ENCODE measurements at regions not wholly inside any gene's neighbourhood (a gene's known extent, or its start where the extent isn't known, plus 50 kb on each side); places are given as distances from the start of the nearest gene placed in this dataset.

GRCh38 chr7:113486548-113486947 lies 368.2 kb upstream of the SMIM30 start:
- in situ Hi-C loops (cut with MboI; ENCODE audit: low sequenced_read_pairs), result no loop called here

GRCh38 chr7:113483657-113484056 lies 365.3 kb upstream of the SMIM30 start:
- in situ Hi-C loops (cut with MboI; ENCODE audit: low sequenced_read_pairs), result no loop called here

DNA sequence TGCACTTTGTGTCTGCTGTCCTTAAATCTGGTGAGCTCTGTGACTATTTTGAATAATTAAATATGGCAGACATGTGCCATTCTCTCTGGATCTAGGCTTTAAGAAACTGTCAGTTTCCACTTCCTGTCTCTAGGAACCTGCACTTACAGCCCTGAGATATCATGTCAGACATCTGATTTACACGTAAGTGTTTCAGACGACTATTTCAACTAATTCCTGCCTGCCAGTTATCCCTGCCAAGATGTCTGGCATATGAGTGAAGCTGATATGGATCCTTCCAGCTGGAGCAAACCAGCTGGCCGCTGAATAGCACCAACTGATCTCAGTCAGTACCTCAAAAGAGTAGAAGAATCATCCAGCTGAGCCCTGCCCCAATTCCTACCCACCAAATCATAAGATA lies 362.2 kb upstream of the SMIM30 start:
- in situ Hi-C loops (cut with MboI; ENCODE audit: low sequenced_read_pairs), result no loop called here

DNA sequence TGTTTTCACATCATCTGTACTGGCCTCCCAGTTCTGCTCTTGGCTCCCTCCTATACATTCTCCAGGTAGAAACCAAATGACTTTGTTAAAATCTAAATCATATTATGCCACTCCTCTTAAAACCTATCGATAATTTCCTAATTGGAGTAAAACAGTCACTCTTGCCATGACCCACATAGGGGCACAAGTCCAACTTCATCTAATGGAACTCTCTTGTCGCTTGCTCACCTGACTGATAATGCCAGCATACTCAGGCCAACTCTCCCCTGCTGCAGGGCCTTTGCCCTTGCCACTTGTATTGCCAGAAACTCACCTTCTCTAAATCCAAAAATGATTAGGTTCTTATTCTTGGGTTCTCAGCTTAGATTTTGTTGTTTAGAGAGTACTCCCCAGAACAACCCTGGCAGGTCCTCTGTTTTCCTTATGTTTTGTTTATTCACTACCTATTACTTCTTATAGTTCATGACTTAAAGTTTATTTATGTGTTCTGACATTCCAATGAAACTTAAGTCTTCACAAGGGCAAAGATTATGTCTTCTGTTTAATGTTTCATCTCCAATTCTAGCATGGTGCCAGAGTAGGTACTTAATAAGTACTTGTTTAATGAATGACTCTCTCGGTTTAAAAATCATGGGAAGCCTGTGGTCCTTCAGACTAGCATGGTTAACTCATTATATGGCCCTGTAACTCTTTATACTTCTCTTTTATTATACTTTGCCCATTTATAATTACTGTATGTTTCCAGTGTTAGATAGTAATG lies 345.9 kb upstream of the SMIM30 start:
- in situ Hi-C loops (cut with MboI; ENCODE audit: low sequenced_read_pairs), result no loop called here

DNA sequence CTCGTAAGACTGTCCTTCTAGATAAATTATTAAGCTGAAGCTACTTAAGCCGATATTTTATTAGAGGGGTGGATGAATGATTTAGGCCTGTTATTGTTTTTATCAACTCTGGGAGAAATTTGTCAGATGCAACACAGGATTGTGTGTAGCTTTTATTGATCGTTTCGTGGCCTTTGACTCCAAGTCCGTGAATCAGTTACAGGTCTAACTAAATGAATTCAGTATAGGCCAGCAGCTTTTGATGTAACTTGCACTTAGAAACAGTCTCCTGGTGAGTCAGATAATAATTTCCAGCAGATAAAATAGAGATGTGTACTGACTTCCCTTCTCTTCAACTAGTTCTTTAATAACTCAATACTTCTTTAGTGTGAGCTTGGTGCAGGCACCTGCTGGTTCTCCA lies 341.7 kb upstream of the SMIM30 start:
- in situ Hi-C loops (cut with MboI; ENCODE audit: low sequenced_read_pairs), result no loop called here

DNA sequence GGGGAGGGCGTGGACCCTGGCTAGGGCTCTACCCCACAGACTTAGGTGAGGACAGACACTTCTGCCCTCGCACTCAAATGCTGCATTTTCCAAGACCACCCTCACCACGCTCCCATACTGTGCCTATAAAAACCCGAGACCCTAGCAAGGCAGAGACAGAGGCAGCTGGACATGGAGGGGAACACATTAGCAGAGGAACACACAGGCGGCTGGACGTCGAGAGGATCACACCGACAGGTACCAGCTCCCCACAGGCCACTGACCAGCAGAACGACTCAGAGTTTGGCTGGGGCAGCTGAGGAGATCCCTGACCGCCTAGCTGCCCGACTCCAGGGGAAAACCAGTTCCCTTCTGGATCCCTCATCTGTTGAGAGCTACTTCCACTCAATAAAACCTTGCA lies 338.2 kb upstream of the SMIM30 start:
- in situ Hi-C loops (cut with MboI; ENCODE audit: low sequenced_read_pairs), result no loop called here

DNA sequence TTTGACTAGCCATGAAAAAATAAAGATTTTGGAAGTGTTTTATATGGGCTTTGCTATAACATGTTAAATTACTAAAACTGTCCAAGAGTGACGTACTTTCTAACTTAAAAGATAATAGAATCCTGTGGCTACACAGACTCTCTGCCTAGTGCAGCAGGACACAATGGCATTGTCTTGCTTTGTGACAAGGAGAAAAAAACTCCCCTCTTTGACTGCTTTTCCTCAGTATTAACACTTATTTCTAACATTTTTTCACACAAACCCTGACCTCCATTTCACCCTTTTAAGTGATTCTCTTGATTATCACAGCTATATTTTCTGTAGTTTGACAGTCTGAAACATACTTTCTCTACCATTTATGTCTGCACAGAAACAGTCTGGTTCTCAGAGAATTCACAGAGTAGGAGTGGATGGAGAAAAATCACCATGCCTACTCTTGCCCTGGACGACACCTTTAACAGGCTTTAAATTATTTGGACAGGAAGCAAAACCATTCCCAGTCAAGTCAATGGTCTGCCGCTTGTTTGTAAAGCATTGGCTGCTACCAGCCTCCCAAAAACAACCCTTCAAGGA lies 336.3 kb upstream of the SMIM30 start:
- in situ Hi-C loops (cut with MboI; ENCODE audit: low sequenced_read_pairs), result no loop called here

- in situ Hi-C loops (cut with MboI; ENCODE audit: low sequenced_read_pairs), result no loop called here
Observed at GRCh38 chr7:113452245-113452644, 333.9 kb upstream of the SMIM30 start.

DNA sequence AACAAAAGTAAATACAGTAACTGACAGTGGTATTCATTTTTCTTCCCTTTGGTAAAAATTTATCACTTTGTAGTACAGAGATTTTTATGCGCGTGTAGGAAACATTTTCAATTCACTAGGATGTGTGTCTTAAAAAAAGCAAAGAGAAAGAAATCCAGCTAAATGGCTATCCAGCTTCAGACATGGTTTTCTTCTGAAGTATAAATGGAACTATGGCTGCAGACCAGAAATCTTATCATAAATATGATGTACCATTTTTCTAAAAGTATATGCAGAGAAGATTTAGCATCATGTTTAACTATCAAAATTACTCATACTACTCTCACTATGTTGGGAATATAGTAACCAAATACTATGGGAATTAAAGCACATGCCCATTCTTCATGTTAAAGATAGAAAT lies 328.4 kb upstream of the SMIM30 start:
- in situ Hi-C loops (cut with MboI; ENCODE audit: low sequenced_read_pairs), result no loop called here

DNA sequence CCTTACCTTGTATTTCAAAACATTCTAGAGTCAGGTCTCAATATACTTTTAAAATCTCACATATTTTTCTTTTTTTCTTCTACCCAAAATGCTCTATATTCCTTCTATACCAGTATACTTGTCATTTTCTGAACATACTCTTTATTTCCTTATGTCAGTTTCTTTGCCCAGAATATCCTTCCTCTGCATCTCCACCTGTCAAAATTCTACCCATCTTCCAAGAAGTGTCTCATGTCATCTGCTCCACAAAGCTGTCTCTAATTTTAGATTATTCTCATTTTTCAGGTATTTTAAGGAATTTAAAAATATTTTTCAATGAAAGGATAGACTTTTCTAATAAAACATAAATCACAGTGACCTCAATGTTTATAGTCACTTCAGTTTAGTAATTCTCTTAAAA lies 328.0 kb upstream of the SMIM30 start:
- in situ Hi-C loops (cut with MboI; ENCODE audit: low sequenced_read_pairs), result no loop called here

- in situ Hi-C loops (cut with MboI; ENCODE audit: low sequenced_read_pairs), result no loop called here
Observed at GRCh38 chr7:113444261-113444660, 325.9 kb upstream of the SMIM30 start.

DNA sequence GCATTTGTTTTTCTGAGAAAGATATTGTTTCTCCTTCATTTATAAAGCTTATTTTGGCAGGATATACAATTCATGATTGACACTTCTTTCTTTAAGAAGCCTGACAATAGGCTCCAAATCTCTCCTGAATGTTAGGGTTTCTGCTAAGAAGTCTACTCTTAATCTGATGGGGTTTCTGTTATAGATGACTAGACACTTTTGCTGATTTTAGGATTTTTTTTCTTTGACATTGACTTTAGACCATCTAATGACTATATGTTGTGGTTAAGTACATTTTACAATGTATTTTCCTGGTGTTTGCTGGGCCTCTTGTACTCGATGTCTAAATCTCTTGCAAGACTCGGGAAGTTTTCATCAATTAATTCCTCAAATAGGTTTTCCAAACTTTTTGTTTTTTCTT lies 321.8 kb upstream of the SMIM30 start:
- in situ Hi-C loops (cut with MboI; ENCODE audit: low sequenced_read_pairs), result no loop called here

DNA sequence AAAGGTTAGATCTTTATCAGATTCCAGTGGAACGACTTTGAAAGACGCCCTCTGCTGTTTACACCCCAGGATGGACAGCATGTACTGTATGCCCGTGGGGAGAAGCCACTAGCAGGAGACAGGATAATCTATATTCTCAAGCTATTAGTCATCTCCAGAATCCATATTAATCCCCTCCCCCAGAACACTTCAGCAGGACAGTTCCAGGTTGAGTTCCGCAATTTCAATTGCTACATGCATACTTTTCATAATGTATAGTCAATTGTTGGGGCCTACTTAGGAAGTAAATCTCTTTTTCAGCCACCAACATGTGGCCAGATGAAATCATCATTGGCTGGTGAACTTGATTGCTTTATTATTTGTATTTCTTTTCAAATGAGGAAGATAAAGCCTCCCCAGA lies 313.1 kb upstream of the SMIM30 start:
- in situ Hi-C loops (cut with MboI; ENCODE audit: low sequenced_read_pairs), result no loop called here

GRCh38 chr7:113424185-113424817 lies 305.9 kb upstream of the SMIM30 start:
- in situ Hi-C loops (cut with MboI; ENCODE audit: low sequenced_read_pairs), result loop anchor here (25.0 kb wide), 2 partner anchors 412 to 887 kb away; no protein-coding TSS in a partner anchor

DNA sequence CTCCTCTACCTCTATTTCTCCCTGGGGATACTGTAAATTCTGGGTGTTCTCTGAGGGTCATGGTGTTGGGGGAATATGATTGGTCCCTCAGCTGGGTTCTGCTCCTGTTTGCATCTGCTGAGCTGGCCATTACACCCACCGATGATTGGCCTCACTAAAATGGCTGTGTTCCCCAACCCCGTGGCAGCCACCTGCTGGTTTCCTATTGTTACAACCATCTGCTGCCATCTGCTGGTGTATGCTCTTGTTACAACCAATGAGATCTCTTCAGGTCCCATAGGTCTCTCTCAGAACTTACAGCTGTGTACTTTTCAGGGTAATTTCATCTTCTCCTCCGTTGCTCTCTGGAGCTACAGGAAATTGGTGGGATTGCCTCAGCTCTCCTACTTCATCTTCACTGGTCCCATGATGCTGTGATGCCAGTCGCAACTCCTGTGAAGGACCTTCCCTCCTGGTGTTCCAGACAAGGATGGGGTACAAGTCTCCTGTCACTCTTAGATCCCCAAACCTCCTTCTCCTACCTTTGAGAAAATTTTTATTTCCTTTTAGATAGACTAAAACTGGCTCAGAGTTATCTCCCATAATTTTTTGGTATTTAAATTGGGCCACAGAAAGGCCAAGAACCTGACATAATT lies 303.5 kb upstream of the SMIM30 start:
- in situ Hi-C loops (cut with MboI; ENCODE audit: low sequenced_read_pairs), result loop anchor here (25.0 kb wide), 2 partner anchors 410 to 885 kb away; no protein-coding TSS in a partner anchor

- in situ Hi-C loops (cut with MboI; ENCODE audit: low sequenced_read_pairs), result loop anchor here (25.0 kb wide), 2 partner anchors 402 to 877 kb away; no protein-coding TSS in a partner anchor
Observed at GRCh38 chr7:113414401-113415035, 296.2 kb upstream of the SMIM30 start.

GRCh38 chr7:113412410-113412809 lies 294.1 kb upstream of the SMIM30 start:
- in situ Hi-C loops (cut with MboI; ENCODE audit: low sequenced_read_pairs), result loop anchor here (25.0 kb wide), 2 partner anchors 400 to 875 kb away; no protein-coding TSS in a partner anchor

- in situ Hi-C loops (cut with MboI; ENCODE audit: low sequenced_read_pairs), result loop anchor here (25.0 kb wide), 2 partner anchors 398 to 873 kb away; no protein-coding TSS in a partner anchor
Observed at GRCh38 chr7:113410796-113411195, 292.4 kb upstream of the SMIM30 start.

- in situ Hi-C loops (cut with MboI; ENCODE audit: low sequenced_read_pairs), result loop anchor here (25.0 kb wide), 2 partner anchors 397 to 872 kb away; no protein-coding TSS in a partner anchor
Observed at GRCh38 chr7:113408999-113409398, 290.6 kb upstream of the SMIM30 start.

- in situ Hi-C loops (cut with MboI; ENCODE audit: low sequenced_read_pairs), result loop anchor here (25.0 kb wide), 2 partner anchors 393 to 868 kb away; no protein-coding TSS in a partner anchor
Observed at GRCh38 chr7:113405296-113406056, 287.1 kb upstream of the SMIM30 start.
